ENCODE measurements at regions not wholly inside any gene's neighbourhood (a gene's known extent, or its start where the extent isn't known, plus 50 kb on each side); places are given as distances from the start of the nearest gene placed in this dataset.

DNA sequence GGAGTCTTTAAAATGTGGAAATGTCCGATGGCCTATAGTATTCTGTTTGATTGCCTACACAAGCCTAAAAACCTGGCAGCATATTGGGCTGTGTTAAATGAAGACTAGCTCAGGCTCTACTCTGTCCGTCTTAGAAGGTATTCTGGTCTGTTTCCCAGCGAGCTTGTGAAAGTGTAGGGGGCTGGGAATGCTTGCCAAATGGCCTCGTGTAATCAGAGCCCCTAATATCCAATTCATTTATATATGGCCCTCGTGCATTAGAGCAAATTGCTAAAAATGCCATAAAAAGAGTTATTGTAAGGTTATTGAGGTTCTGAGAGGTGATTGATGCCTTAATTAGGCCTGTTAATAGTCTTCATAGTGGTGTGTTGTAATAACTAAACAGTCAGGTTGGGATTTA lies 1500.4 kb downstream of the DPP10 start:
- no peak for FAIRE-seq
- no peak overlapping the region for H2AFZ ChIP-seq (ENCODE audit: low read length)
- no peak overlapping the region for H3K56ac ChIP-seq (replicated peaks; ENCODE audit: insufficient read length, low read depth, low read length)
- no peak overlapping the region for H2BK120ac ChIP-seq (replicated peaks; ENCODE audit: low read depth, low read length)
- H3K4me2 ChIP-seq (ENCODE audit: insufficient read depth in 1 of 2, low read depth in 2 of 2, low read length in 2 of 2) = no peak overlapping the region
- H3K18ac ChIP-seq (ENCODE audit: extremely low read depth, low read length) = no peak overlapping the region
- no peak overlapping the region for H3K4ac ChIP-seq (replicated peaks; ENCODE audit: insufficient read length, low read depth, low read length)
- no peaks in the 10 kb centered on the region for H3K79me2 ChIP-seq (ENCODE audit: control insufficient read depth in 1 of 2, insufficient read depth in 2 of 2, low read length in 2 of 2)
- no peak overlapping the region for H2BK20ac ChIP-seq (ENCODE audit: low read length)
- 91% methylated on average over 5 of the region's 5 CpGs; no CpG with 5 or more reads in 1 of the 2 experiments for WGBS, 2 experiments (ENCODE audit: extremely low coverage in 1 of 2, insufficient coverage in 1 of 2, insufficient read length in 1 of 2, insufficient replicate concordance in 2 of 2, low coverage in 1 of 2, low lambda C conversion rate in 2 of 2, missing lambda C conversion rate in 1 of 2)
- H3K4me1 ChIP-seq (replicated peaks in 1 of 4; ENCODE audit: control insufficient read depth in 3 of 4, insufficient read depth in 4 of 4, low read length in 3 of 4) = no peaks in the 10 kb centered on the region
- ChIA-PET CTCF (ENCODE audit: partially characterized antibody) (no interaction called here), POLR2A (ENCODE audit: partially characterized antibody) (no interaction called here)
- H3K79me1 ChIP-seq (ENCODE audit: low read depth, low read length) = no peaks in the 10 kb centered on the region
- H3K23ac ChIP-seq (ENCODE audit: insufficient read length) = no peak overlapping the region
- H4K5ac ChIP-seq (ENCODE audit: insufficient read length, low read depth, low read length) = no peak overlapping the region
- H3K36me3 ChIP-seq (ENCODE audit: control insufficient read depth in 2 of 4, insufficient read depth in 4 of 4, low read length in 3 of 4) = no peaks in the 10 kb centered on the region
- TF ChIP-seq JUN (IDR thresholded peaks at IDR 0.05; ENCODE audit: low read depth, low read length) = no peak
- TF ChIP-seq SIX5 (IDR thresholded peaks at IDR 0.05; ENCODE audit: low read depth, low read length) = no peak
- no peak for TF ChIP-seq EZH2 (IDR thresholded peaks at IDR 0.05; ENCODE audit: low read depth, low read length, severe bottlenecking)
- TF ChIP-seq TEAD4 (IDR thresholded peaks at IDR 0.05; ENCODE audit: low read depth, low read length) = no peak
- no peak for TF ChIP-seq RAD21 (IDR thresholded peaks at IDR 0.05 in 1 of 2, conservative IDR thresholded peaks at IDR 0.05 in 1 of 2; ENCODE audit: low read depth in 2 of 2, low read length in 2 of 2)
- no peak overlapping the region for H3K27ac ChIP-seq (ENCODE audit: low read depth, low read length)
- no peaks in the 10 kb centered on the region for H3K23me2 ChIP-seq (ENCODE audit: low read depth, low read length)
- no peak overlapping the region for H2BK5ac ChIP-seq (ENCODE audit: low read depth, low read length)
- H2BK12ac ChIP-seq (ENCODE audit: low read depth, low read length) = no peak overlapping the region
- no peaks in the 10 kb centered on the region for H4K20me1 ChIP-seq (replicated peaks in 1 of 2; ENCODE audit: control insufficient read depth in 1 of 2, insufficient read depth in 2 of 2, low read length in 2 of 2)
- no peak for DNase-seq (ENCODE audit: low read depth in 1 of 2, low spot score in 2 of 2)
- no peak overlapping the region for H2BK15ac ChIP-seq (ENCODE audit: low read length)
- no peak overlapping the region for H3K9ac ChIP-seq (replicated peaks in 1 of 4; ENCODE audit: extremely low read depth in 1 of 4, low read depth in 3 of 4, low read length in 3 of 4)
- H3K27me3 ChIP-seq (replicated peaks in 1 of 4; ENCODE audit: control insufficient read depth in 3 of 4, extremely low read depth in 1 of 4, insufficient read depth in 3 of 4, low read length in 3 of 4) = no peaks in the 10 kb centered on the region
- no peak overlapping the region for H3K14ac ChIP-seq (ENCODE audit: insufficient read length)
- no peak overlapping the region for H4K8ac ChIP-seq (ENCODE audit: extremely low read depth, insufficient read depth, low read length)
- no peak overlapping the region for H3K4me3 ChIP-seq (ENCODE audit: extremely low read depth in 1 of 4, insufficient read depth in 2 of 4, low read depth in 3 of 4, low read length in 4 of 4)
- no peaks in the 10 kb centered on the region for H3K9me3 ChIP-seq (ENCODE audit: insufficient read depth in 2 of 2, low read depth in 1 of 2, low read length in 1 of 2)
- H4K91ac ChIP-seq (replicated peaks; ENCODE audit: insufficient read length, low read length) = no peak overlapping the region
- no peak overlapping the region for H2AK5ac ChIP-seq (ENCODE audit: low read depth, low read length)

Measured in H1 (cell line).